ENCODE measurements at regions not wholly inside any gene's neighbourhood (a gene's known extent, or its start where the extent isn't known, plus 50 kb on each side); places are given as distances from the start of the nearest gene placed in this dataset.

GRCh38 chr13:59229861-59230260, 933.9 kb downstream of the DIAPH3 start:
- TF ChIP-seq, protein P1, sequence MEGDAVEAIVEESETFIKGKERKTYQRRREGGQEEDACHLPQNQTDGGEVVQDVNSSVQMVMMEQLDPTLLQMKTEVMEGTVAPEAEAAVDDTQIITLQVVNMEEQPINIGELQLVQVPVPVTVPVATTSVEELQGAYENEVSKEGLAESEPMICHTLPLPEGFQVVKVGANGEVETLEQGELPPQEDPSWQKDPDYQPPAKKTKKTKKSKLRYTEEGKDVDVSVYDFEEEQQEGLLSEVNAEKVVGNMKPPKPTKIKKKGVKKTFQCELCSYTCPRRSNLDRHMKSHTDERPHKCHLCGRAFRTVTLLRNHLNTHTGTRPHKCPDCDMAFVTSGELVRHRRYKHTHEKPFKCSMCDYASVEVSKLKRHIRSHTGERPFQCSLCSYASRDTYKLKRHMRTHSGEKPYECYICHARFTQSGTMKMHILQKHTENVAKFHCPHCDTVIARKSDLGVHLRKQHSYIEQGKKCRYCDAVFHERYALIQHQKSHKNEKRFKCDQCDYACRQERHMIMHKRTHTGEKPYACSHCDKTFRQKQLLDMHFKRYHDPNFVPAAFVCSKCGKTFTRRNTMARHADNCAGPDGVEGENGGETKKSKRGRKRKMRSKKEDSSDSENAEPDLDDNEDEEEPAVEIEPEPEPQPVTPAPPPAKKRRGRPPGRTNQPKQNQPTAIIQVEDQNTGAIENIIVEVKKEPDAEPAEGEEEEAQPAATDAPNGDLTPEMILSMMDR (IDR thresholded peaks at IDR 0.05; ENCODE audit: low read length): no peak
- TF ChIP-seq EZH2phosphoT487 (IDR thresholded peaks at IDR 0.05; ENCODE audit: low read length): no peak
